Right lobe of liver (tissue), 4 donors: ENCODE measurements at regions not wholly inside any gene's neighbourhood (a gene's known extent, or its start where the extent isn't known, plus 50 kb on each side); places are given as distances from the start of the nearest gene placed in this dataset.

ENCODE experiments used
- CTCF ChIP-seq, 4 donors: fragments of 200-600 bp in 3 of 4; fragments of 450-650 bp in 1 of 4; IDR thresholded peaks; one replicate each; pipeline versions ENCODE4 v1.5.1 to v1.8.0; 2016 to 2022; ENCODE audit warnings: antibody characterized with exemption in 4 of 4, mild to moderate bottlenecking in 2 of 4
- POLR2A ChIP-seq: fragments of 450-650 bp; IDR thresholded peaks from one replicate; pipeline ENCODE4 v1.6.1; 2017; ENCODE audit warnings: antibody characterized with exemption, mild to moderate bottlenecking
- donor health status: DM: no; HTN: no; CAD: no.
- donor health status: DM: no; HTN: no; CAD: no.
- donor health status: DM: no; HTN: yes; CAD: no.

GRCh38 chr16:6363896-6364607, 968.6 kb upstream of the RBFOX1 start:
- TF ChIP-seq POLR2A (no peak), CTCF (IDR thresholded peaks at IDR 0.05) (no peak)
